Thymus (tissue), 11 donors: ENCODE measurements at regions not wholly inside any gene's neighbourhood (a gene's known extent, or its start where the extent isn't known, plus 50 kb on each side); places are given as distances from the start of the nearest gene placed in this dataset.
"Not testable (repeated sequence)": the region's sequence is repeated elsewhere in the genome, so short reads cannot be mapped to it uniquely, and the experiment has no call there.

Source experiments
- DNase-seq, 9 donors: peaks; one replicate each; pipeline ENCODE4 v3.0.0-alpha.2; 2013; ENCODE audit warnings: low spot score in 9 of 9, low read depth in 6 of 9, missing footprints in 1 of 9
- H3K27ac ChIP-seq, 2 donors: one replicate each; pipeline ENCODE4 v1.5.1; 2013; ENCODE audit warnings: control low read depth in 1 of 2, low read depth in 1 of 2, low read length in 1 of 2, mild to moderate bottlenecking in 1 of 2, moderate library complexity in 1 of 2
- H3K27me3 ChIP-seq, 2 donors: one replicate each; pipeline ENCODE4 v1.5.1; 2013; ENCODE audit warnings: low read length in 1 of 2; ENCODE audit not compliant: control insufficient read depth in 2 of 2, insufficient read depth in 1 of 2
- H3K36me3 ChIP-seq, 2 donors: one replicate each; pipeline ENCODE4 v1.5.1; 2013; ENCODE audit warnings: low read length in 1 of 2, mild to moderate bottlenecking in 1 of 2, moderate library complexity in 1 of 2; ENCODE audit not compliant: control insufficient read depth in 2 of 2, insufficient read depth in 2 of 2
- H3K4me1 ChIP-seq, 2 donors: one replicate each; pipeline ENCODE4 v1.5.1; 2013; ENCODE audit warnings: low read length in 2 of 2; ENCODE audit not compliant: control insufficient read depth in 2 of 2, insufficient read depth in 2 of 2
- H3K4me3 ChIP-seq, 2 donors: one replicate each; pipeline ENCODE4 v1.5.1; 2013; ENCODE audit warnings: low read length in 2 of 2, control low read depth in 1 of 2, mild to moderate bottlenecking in 1 of 2
- H3K9me3 ChIP-seq, 2 donors: one replicate each; pipeline ENCODE4 v1.5.1; 2013; ENCODE audit warnings: low read length in 1 of 2, mild to moderate bottlenecking in 1 of 2; ENCODE audit not compliant: control insufficient read depth in 2 of 2, insufficient read depth in 1 of 2
- WGBS: extraction: QIAGEN DNeasy Blood & Tissue Kit; methylation state at CpG from one replicate; pipeline ENCODE4 v1.1.7; 2013; 5-methylcytosine and 5-hydroxymethylcytosine counted together
- donor health status: healthy.

DNA sequence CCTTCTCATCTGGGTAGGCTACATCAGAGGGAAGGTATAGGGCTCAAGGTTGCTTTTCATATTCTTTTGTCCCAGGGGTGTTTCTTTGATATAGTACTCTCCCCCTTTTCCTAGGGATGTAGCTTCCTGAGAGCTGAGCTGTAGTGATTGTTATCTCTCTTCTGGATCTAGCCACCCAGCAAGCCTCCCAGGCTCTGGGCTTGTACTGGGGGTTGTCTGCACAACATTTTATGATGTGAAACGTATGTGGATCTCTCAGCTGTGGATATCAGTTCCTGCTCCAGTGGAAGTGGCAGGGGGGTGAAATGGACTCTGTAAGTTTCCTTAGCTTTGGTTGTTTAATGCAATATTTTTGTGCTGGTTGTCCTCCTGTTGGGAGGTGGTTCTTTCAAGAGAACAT is 437.3 kb upstream of the SYNCRIP start:
- Histone ChIP-seq H3K27me3 (no peaks in the 10 kb centered on the region), H3K9me3 (peaks cover 0 to 4% of the 10 kb centered on the region in 2 donors), H3K4me1 (no peaks in the 10 kb centered on the region), H3K4me3 (no peak overlapping the region), H3K36me3 (no peaks in the 10 kb centered on the region), H3K27ac (no peak overlapping the region)
- 31% methylated on average over 1 of the region's 1 CpG for WGBS
- no peak for DNase-seq

DNA sequence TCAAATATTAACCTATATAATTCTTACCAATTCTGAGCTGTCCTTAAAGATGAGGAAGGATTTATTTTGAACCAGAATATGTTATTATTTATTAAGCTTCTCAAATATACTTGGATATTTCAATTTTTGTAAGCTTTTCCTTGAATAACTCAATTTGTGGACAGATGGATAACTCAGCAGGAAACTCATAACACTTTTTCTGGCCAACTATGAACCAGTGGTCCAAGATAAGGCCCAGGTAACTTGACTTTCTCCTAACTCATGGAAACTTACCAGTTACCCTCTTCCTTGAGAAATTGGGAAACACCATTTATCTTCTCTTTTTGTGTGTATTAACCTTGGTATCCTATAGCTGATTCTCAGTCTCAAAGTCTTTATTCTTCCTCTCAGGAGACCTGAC is 427.5 kb upstream of the SYNCRIP start:
- no peak overlapping the region for H3K4me3 ChIP-seq
- no peak overlapping the region for H3K27ac ChIP-seq
- no peaks in the 10 kb centered on the region for H3K36me3 ChIP-seq
- no peaks in the 10 kb centered on the region for H3K4me1 ChIP-seq
- H3K27me3 ChIP-seq = no peaks in the 10 kb centered on the region
- H3K9me3 ChIP-seq = peaks cover 0 to 8% of the 10 kb centered on the region in 2 donors
- DNase-seq = no peak

DNA sequence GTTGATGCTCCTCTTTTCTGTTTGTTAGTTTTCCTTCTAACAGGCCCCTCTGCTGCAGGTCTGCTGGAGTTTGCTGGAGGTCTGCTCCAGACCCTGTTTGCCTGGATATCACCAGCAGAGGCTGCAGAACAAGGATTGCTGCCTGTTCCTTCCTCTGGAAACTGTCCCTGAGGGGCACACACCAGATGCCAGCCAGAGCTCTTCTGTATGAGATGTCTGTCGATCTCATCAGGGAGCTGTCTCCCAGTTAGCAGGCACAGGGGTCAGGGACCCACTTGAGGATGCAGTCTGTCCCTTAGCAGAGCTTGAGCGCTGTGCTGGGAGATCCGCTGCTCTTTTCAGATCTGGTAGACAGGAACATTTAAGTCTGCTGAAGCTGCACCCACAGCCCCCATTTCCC is 422.3 kb upstream of the SYNCRIP start:
- not testable (repeated sequence) for H3K36me3 ChIP-seq, H3K27me3 ChIP-seq, H3K4me1 ChIP-seq, DNase-seq, H3K27ac ChIP-seq, H3K4me3 ChIP-seq
- 96% methylated on average over 3 of the region's 3 CpGs for WGBS
- H3K9me3 ChIP-seq = peaks cover 0 to 12% of the 10 kb centered on the region in 2 donors

DNA sequence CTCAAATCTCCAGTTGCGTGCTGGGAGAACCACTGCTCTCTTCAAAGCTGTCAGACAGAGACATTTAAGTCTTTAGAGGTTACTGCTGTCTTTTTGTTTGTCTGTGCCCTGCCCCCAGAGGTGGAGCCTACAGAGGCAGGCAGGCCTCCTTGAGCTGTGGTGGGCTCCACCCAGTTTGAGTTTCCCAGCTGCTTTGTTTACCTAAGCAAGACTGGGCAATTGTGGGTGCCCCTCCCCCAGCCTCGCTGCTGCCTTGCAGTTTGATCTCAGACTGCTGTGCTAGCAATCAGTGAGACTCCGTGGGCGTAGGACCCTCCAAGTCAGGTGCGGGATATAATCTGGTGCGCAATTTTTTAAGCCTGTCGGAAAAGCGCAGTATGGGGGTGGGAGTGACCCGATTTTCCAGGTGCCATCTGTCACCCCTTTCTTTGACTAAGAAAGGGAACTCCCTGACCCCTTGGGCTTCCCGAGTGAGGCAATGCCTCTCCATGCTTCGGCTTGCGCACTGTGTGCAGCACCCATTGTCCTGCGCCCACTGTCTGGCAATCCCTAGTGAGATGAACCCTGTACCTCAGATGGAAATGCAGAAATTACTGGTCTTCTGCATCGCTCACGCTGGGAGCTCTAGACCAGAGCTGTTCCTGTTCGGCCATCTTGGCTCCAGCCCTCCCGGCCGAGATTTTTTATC is 414.8 kb upstream of the SYNCRIP start:
- DNase-seq = not testable (repeated sequence)
- 85% methylated on average over 18 of the region's 18 CpGs for WGBS

DNA sequence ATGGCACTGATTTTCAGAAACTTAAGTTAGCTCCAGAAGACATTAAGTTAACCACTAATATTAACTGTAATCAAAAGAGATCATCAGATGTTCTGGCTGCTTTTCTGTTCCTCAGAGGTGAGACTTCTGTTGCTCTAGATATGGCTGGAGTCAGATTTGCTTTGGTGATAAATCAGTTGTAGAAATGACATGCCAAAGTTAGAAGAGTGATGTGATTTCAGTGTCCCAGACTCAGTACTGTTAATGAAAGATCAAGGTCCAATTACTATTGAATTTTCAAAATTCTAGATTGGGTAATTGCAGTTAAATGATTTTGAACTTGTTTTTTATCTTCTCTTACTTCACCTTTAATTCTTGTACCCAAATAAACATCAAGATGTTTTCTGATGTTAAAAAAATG is 402.4 kb upstream of the SYNCRIP start:
- Histone ChIP-seq H3K9me3 (no peaks in the 10 kb centered on the region), H3K4me1 (no peaks in the 10 kb centered on the region), H3K36me3 (no peaks in the 10 kb centered on the region), H3K27ac (no peak overlapping the region), H3K27me3 (no peaks in the 10 kb centered on the region), H3K4me3 (no peak overlapping the region)
- DNase-seq = no peak

More for the DNA sequence above, 414.8 kb upstream of the SYNCRIP start:
- H3K27me3 ChIP-seq, H3K4me1 ChIP-seq, H3K36me3 ChIP-seq, H3K4me3 ChIP-seq, H3K27ac ChIP-seq: not testable (repeated sequence)
- H3K9me3 ChIP-seq = peaks cover 0 to 10% of the 10 kb centered on the region in 2 donors

DNA sequence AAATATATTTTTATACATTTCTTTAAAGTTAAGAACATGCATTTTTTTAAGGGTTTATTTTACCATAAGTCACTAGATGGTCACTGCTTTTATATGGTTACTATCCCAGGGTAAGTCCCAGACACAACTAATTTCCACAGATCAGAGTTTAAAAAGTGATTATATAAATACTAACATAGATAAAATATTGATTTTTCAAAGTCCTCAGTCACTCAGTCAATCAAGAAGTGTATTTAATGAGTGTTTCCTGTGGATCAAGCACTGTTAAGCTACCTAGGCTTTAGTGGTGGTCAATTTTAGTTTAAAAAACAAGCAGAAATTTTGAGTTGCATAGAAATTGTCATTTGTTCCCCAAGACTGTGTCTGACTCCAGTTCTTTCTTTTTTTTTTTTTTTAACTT is 399.5 kb upstream of the SYNCRIP start:
- Histone ChIP-seq H3K27me3 (no peaks in the 10 kb centered on the region), H3K36me3 (no peaks in the 10 kb centered on the region), H3K9me3 (no peaks in the 10 kb centered on the region), H3K4me1 (no peaks in the 10 kb centered on the region), H3K4me3 (no peak overlapping the region), H3K27ac (no peak overlapping the region)
- no peak for DNase-seq

DNA sequence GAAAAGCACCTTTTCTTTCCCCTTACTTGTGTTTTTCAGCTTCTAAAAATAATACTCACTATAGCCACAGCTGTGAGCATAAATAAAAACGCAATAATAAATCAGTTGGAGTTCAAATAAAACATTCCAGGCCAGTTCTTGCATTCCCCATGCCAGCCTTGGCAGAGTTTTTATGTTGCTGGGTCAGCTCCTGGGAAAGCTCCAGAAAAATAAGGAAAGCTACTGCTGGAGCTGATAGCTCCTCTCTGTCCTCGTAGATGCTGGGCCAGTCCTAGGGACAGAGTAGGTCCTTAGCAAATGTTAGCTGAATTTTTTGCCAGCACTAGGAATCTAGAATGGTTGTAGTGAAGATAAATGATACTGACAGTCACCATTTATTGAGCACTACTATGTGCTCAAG is 389.0 kb upstream of the SYNCRIP start:
- 77% methylated on average over 2 of the region's 2 CpGs for WGBS
- Histone ChIP-seq H3K4me3 (no peak overlapping the region), H3K27me3 (no peaks in the 10 kb centered on the region), H3K36me3 (no peaks in the 10 kb centered on the region), H3K4me1 (no peaks in the 10 kb centered on the region), H3K9me3 (no peaks in the 10 kb centered on the region), H3K27ac (no peak overlapping the region)
- no peak for DNase-seq

DNA sequence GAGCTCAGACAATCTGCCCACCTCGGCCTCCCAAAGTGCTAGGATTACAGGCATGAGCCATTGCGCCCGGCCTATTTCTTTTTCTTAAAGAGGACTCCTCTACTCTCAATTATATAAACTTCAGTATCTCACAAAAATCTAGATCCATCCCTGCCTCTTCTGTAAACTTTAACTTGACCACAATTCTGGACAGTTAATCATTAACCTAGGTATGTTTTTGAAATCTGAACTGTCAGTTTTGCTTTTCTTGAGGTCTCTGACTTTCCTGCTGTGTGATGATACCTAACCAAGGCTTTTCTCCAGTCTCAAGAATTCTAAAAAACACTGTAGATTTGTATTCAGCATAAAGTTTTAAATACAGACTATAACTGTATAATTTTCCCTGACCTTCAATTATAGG is 388.2 kb upstream of the SYNCRIP start:
- Histone ChIP-seq H3K9me3 (no peaks in the 10 kb centered on the region), H3K36me3 (no peaks in the 10 kb centered on the region), H3K4me3 (no peak overlapping the region), H3K27me3 (no peaks in the 10 kb centered on the region), H3K4me1 (no peaks in the 10 kb centered on the region), H3K27ac (no peak overlapping the region)
- DNase-seq = no peak
- 96% methylated on average over 3 of the region's 3 CpGs for WGBS

DNA sequence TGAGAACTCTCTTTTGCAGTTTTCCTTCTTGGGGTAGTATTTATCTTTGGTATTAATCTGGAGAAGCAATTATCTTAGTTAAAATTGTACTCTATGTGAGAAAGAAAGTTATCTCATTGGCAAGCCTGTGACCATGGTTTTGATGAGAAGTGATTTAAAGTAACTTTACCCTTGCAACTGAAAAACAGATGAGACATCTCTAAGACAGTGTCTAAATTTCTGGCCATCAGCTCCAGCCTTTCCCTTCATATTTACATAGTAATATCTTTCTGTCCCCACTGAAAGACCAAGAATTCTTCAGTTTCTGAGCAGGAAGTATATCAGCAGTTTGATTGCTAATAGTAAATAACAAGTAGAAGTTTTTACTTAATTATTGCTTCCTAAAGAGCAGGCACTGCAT is 386.1 kb upstream of the SYNCRIP start:
- Histone ChIP-seq H3K27ac (no peak overlapping the region), H3K4me1 (no peaks in the 10 kb centered on the region), H3K4me3 (no peak overlapping the region), H3K36me3 (no peaks in the 10 kb centered on the region), H3K9me3 (no peaks in the 10 kb centered on the region), H3K27me3 (no peaks in the 10 kb centered on the region)
- DNase-seq = no peak

DNA sequence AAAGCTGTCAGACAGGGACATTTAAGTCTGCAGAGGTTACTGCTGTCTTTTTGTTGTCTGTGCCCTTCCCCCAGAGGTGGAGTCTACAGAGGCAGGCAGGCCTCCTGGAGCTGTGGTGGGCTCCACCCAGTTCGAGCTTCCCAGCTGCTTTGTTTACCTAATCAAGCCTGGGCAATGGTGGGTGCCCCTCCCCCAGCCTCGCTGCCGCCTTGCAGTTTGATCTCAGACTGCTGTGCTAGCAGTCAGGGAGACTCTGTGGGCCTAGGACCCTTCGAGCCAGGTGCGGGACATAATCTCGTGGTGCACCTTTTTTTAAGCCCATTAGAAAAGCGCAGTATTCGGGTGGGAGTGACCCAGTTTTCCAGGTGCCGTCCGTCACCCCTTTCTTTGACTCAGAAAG is 384.2 kb upstream of the SYNCRIP start:
- not testable (repeated sequence) for H3K27ac ChIP-seq, H3K4me1 ChIP-seq, H3K27me3 ChIP-seq, H3K36me3 ChIP-seq, DNase-seq, H3K9me3 ChIP-seq, H3K4me3 ChIP-seq
- 76% methylated on average over 10 of the region's 10 CpGs for WGBS
